AG08395 (cell line): ENCODE measurements at regions not wholly inside any gene's neighbourhood (a gene's known extent, or its start where the extent isn't known, plus 50 kb on each side); places are given as distances from the start of the nearest gene placed in this dataset.

ENCODE experiments used
- DNase-seq: peaks from one replicate; pipeline ENCODE4 v3.0.0; 2012; ENCODE audit warnings: mixed read lengths, low spot score

GRCh38 chr20:63056236-63057170, 49.7 kb upstream of the BHLHE23 start:
- peak; percentile 45 for DNase-seq
